GM18517 (cell line): ENCODE measurements at regions not wholly inside any gene's neighbourhood (a gene's known extent, or its start where the extent isn't known, plus 50 kb on each side); places are given as distances from the start of the nearest gene placed in this dataset.

Source experiments
- ATAC-seq: cut with Tn5 transposase; IDR thresholded peaks from one replicate; pipeline ENCODE4 v1.9.1; 2021; ENCODE audit warnings: mild to moderate bottlenecking, moderate library complexity; ENCODE audit not compliant: unreplicated experiment

- no peak for ATAC-seq
Observed at GRCh38 chr5:171625646-171626045, 160.0 kb upstream of the SMIM23 start.

GRCh38 chr5:171627936-171628632 lies 157.5 kb upstream of the SMIM23 start:
- ATAC-seq = no peak

GRCh38 chr5:171628633-171628974 lies 157.0 kb upstream of the SMIM23 start:
- ATAC-seq = no peak

GRCh38 chr5:171629221-171629620 lies 156.4 kb upstream of the SMIM23 start:
- no peak for ATAC-seq

- ATAC-seq = no peak
Observed at GRCh38 chr5:171629628-171630349, 155.8 kb upstream of the SMIM23 start.

- ATAC-seq = no peak
Observed at GRCh38 chr5:171630350-171631065, 155.1 kb upstream of the SMIM23 start.

GRCh38 chr5:171632616-171633015 lies 153.0 kb upstream of the SMIM23 start:
- ATAC-seq = no peak

GRCh38 chr5:171633776-171634470 lies 151.7 kb upstream of the SMIM23 start:
- no peak for ATAC-seq

GRCh38 chr5:171634511-171634910 lies 151.1 kb upstream of the SMIM23 start:
- ATAC-seq = no peak

GRCh38 chr5:171635028-171635427 lies 150.6 kb upstream of the SMIM23 start:
- ATAC-seq = no peak

GRCh38 chr5:171635561-171636245 lies 149.9 kb upstream of the SMIM23 start:
- no peak for ATAC-seq

GRCh38 chr5:171637811-171638210 lies 147.8 kb upstream of the SMIM23 start:
- ATAC-seq = no peak

- no peak for ATAC-seq
Observed at GRCh38 chr5:171639205-171639621, 146.4 kb upstream of the SMIM23 start.

- ATAC-seq = no peak
Observed at GRCh38 chr5:171639966-171640365, 145.7 kb upstream of the SMIM23 start.

GRCh38 chr5:171640480-171640879 lies 145.1 kb upstream of the SMIM23 start:
- no peak for ATAC-seq

- ATAC-seq = no peak
Observed at GRCh38 chr5:171641891-171642290, 143.7 kb upstream of the SMIM23 start.

GRCh38 chr5:171642894-171643293 lies 142.7 kb upstream of the SMIM23 start:
- no peak for ATAC-seq

- ATAC-seq = no peak
Observed at GRCh38 chr5:171644536-171644935, 141.1 kb upstream of the SMIM23 start.

- no peak for ATAC-seq
Observed at GRCh38 chr5:171646102-171647042, 139.2 kb upstream of the SMIM23 start.
